ENCODE measurements at regions not wholly inside any gene's neighbourhood (a gene's known extent, or its start where the extent isn't known, plus 50 kb on each side); places are given as distances from the start of the nearest gene placed in this dataset.

GRCh38 chr18:60889442-60889841 is 443.8 kb upstream of the CDH20 start:
- ATAC-seq: no peak
- TF ChIP-seq PATZ1 (CRISPR knock-in tag; IDR thresholded peaks at IDR 0.05; ENCODE audit: borderline replicate concordance): no peak
- no peak for TF ChIP-seq ZNF565 (CRISPR knock-in tag; conservative IDR thresholded peaks at IDR 0.05; ENCODE audit: low read depth)
- no peak for TF ChIP-seq TSHZ2 (CRISPR knock-in tag; IDR thresholded peaks at IDR 0.05)
- no peak for TF ChIP-seq ISL1 (CRISPR knock-in tag; IDR thresholded peaks at IDR 0.05)
- TF ChIP-seq ESRRG (CRISPR knock-in tag; IDR thresholded peaks at IDR 0.05): no peak
- TF ChIP-seq TOX (CRISPR knock-in tag; IDR thresholded peaks at IDR 0.05; ENCODE audit: borderline replicate concordance): no peak
- TF ChIP-seq ARNTL (CRISPR knock-in tag; IDR thresholded peaks at IDR 0.05; ENCODE audit: borderline replicate concordance, low read depth): no peak
- no peak for TF ChIP-seq ZFP3 (CRISPR knock-in tag; IDR thresholded peaks at IDR 0.05)
- no peak for TF ChIP-seq GLIS3 (CRISPR knock-in tag; IDR thresholded peaks at IDR 0.05)
- no peak for TF ChIP-seq CREB5 (CRISPR knock-in tag; IDR thresholded peaks at IDR 0.05; ENCODE audit: low read depth)
- TF ChIP-seq ZFP30 (CRISPR knock-in tag; IDR thresholded peaks at IDR 0.05): no peak
- TF ChIP-seq SNAI2 (CRISPR knock-in tag; IDR thresholded peaks at IDR 0.05): no peak
- TF ChIP-seq OSR1 (CRISPR knock-in tag; IDR thresholded peaks at IDR 0.05): no peak
- no peak for TF ChIP-seq ZNF8 (CRISPR knock-in tag; IDR thresholded peaks at IDR 0.05)
- TF ChIP-seq POU6F1 (CRISPR knock-in tag; IDR thresholded peaks at IDR 0.05; ENCODE audit: borderline replicate concordance, low read depth): no peak
- no peak for TF ChIP-seq PPARA (CRISPR knock-in tag; IDR thresholded peaks at IDR 0.05; ENCODE audit: borderline replicate concordance)
- no peak for TF ChIP-seq TCF4 (CRISPR knock-in tag; IDR thresholded peaks at IDR 0.05; ENCODE audit: borderline replicate concordance)
- TF ChIP-seq RARB (CRISPR knock-in tag; IDR thresholded peaks at IDR 0.05): no peak
- no peak for TF ChIP-seq CSRNP3 (CRISPR knock-in tag; IDR thresholded peaks at IDR 0.05)
- TF ChIP-seq BACH2 (CRISPR knock-in tag; IDR thresholded peaks at IDR 0.05; ENCODE audit: borderline replicate concordance): no peak

GRCh38 chr18:60891936-60892335 is 441.3 kb upstream of the CDH20 start:
- no peak for ATAC-seq
- TF ChIP-seq SNAI2 (CRISPR knock-in tag; IDR thresholded peaks at IDR 0.05): no peak
- TF ChIP-seq ZFP3 (CRISPR knock-in tag; IDR thresholded peaks at IDR 0.05): no peak
- TF ChIP-seq PATZ1 (CRISPR knock-in tag; IDR thresholded peaks at IDR 0.05; ENCODE audit: borderline replicate concordance): no peak
- no peak for TF ChIP-seq OSR1 (CRISPR knock-in tag; IDR thresholded peaks at IDR 0.05)
- TF ChIP-seq CSRNP3 (CRISPR knock-in tag; IDR thresholded peaks at IDR 0.05): no peak
- no peak for TF ChIP-seq TOX (CRISPR knock-in tag; IDR thresholded peaks at IDR 0.05; ENCODE audit: borderline replicate concordance)

Measured in SK-N-SH treated with all-trans-retinoic acid at 6 μM for 48 hours (cell line).